ENCODE measurements at regions not wholly inside any gene's neighbourhood (a gene's known extent, or its start where the extent isn't known, plus 50 kb on each side); places are given as distances from the start of the nearest gene placed in this dataset.

DNA sequence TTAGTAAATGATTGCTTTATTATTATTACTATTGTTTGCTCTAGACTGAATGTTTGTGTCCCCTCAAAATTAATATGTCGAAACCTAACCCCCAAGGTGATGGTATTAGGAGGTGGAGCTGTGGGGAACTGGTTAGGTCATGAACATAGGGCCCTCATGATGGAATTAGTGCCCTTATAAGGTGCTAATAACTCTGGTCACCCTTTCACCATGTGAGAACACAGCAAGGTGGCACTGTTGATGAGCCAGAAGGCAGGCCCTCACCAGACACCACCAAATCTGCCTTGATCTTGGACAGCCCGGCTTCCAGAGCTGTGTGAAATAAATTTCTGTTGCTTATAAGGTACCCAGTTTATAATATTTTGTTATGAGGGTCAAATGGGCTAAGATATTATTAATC, 95.8 kb downstream of the BDNF start:
- no peak for FAIRE-seq
- no peak for DNase-seq (ENCODE audit: low spot score)

- no peak for FAIRE-seq
- no peak for DNase-seq (ENCODE audit: low spot score)
Observed at GRCh38 chr11:27603376-27603990, 96.8 kb downstream of the BDNF start.

GRCh38 chr11:27600656-27601055, 94.1 kb upstream of the LIN7C start:
- no peak for FAIRE-seq
- DNase-seq (ENCODE audit: low spot score): no peak

DNA sequence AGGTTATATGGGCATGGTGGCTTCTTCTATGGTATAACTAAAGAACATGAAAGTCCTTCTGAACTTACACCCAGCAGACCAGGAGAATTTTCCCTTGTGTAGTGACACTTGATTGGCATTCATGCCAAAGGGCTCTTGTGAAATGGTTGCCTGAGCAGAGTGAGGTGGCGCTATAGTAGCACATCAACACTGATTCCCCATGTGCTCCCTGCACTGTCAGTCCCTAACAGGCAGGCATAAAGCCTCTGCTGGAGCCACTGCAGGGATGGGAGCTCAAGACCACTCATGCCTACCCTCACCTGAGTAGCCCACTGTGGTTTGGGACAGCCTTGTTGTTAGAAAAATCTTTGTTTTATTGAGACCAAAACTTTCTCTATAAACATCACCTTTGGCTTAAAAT, 92.6 kb upstream of the LIN7C start:
- no peak for DNase-seq (ENCODE audit: low spot score)
- no peak for FAIRE-seq

- FAIRE-seq: no peak
- DNase-seq (ENCODE audit: low spot score): no peak
Observed at GRCh38 chr11:27596802-27597201, 90.2 kb upstream of the LIN7C start.

- FAIRE-seq (no peak), DNase-seq (ENCODE audit: low spot score) (no peak)
Observed at GRCh38 chr11:27596388-27596787, 89.8 kb upstream of the LIN7C start.

DNA sequence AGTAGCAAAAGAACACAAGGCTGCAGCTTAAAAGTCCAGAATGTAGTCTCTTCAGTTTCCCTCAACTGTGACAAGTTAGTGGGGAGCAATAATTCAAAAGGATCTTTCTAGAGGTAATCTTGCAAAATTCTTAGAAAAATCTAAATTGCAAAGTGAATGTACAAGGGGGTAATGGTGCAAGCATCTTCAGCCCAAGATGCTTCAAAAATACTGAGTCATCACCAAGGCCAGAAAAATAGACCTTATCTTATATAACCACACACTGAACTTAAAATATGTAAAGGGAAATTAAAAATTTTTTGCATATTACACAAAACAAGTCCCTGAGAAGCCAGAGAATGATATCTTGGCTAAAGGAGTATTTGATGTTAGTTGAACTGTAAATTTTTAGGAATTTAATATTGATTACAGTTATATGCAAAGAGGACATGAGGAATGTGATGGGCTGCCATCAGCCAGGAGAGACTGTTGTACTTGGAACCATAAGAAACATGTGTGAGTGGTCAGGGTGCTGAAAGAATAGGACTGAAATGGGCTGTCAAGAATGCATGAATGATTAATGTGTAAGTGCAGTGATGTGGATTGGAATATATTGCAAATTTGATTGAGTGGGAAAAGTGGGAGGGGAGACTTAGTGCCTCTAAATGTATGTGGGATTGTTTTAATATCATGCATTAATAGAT, 85.7 kb upstream of the LIN7C start:
- DNase-seq (ENCODE audit: low spot score) (no peak), FAIRE-seq (no peak)

DNA sequence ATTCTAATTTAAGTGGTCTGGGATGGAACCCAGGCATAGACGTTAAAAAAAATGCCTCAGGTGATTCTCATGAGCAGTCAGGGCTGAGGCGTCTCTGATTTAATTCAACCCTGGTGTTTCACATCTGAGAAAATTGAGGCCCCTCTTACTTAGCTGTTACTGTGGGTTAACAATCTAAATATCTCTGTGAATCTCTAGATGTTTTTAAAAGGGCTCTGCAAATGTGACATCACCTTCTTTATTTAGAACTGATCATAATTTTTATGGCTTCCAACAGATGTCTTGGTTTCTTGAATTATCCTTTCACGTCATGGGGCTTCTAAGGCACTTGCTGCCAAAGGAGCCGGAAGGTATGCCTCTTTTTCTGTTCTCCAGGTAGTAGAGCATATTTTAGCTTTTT, 76.1 kb upstream of the LIN7C start:
- FAIRE-seq: no peak

GRCh38 chr11:27574342-27574741, 67.8 kb upstream of the LIN7C start:
- DNase-seq (ENCODE audit: low spot score): no peak
- no peak for FAIRE-seq

More for the DNA sequence above, 76.1 kb upstream of the LIN7C start:
- DNase-seq (ENCODE audit: low spot score): no peak

DNA sequence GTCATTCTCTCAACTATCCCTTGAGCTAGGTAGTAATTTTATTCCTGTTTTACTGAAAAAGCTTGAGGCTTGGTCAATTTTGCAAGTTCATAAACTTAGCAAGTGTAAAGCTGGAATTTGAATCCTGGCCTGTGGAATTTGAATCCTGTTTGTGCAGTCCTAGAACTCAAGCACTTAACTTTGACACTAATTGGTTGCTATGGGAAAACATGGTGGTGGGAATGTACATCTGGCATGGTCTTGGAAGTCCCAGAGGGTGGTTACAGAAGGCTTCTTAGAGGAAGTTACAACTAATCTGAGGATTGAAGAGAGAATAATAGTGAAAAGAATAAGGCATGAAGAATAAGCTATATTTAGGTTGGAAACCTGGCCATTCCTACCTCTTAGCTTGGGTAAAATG, 66.5 kb upstream of the LIN7C start:
- FAIRE-seq (no peak), DNase-seq (ENCODE audit: low spot score) (no peak)

DNA sequence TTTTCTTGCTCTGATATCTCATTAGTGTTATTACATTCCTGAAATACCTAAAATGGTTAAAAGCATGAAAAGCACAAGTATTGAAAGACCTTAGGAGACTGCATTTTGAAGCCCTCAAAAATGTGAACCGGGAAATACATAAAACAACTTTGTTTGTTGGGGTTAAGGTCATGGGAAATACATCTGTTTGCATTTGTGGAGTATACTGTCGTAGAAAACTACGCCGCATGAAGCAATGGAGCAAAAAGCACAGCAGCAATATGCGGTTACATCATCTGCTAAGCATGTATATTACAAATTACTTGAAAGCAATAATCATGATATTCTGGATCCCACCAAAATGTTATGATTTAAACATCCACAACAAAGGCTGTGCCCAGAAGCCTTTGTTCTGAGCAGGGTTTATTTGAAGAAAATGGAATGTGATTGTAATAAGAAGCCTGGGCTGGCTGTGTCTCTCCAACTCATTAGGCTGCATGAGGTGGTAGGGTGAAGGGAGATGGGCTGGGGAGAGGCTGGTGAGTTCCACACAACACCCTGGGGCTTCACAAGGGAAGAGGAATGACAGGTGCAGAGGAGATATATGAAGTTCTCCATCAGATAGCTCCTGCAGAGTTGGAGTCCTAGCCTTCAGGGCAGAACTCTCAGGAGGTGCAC, 64.7 kb upstream of the LIN7C start:
- FAIRE-seq: no peak
- DNase-seq (ENCODE audit: low spot score): no peak

- FAIRE-seq (no peak), DNase-seq (ENCODE audit: low spot score) (no peak)
Observed at GRCh38 chr11:27570542-27570941, 64.0 kb upstream of the LIN7C start.

GRCh38 chr11:27563641-27564040, 57.1 kb upstream of the LIN7C start:
- DNase-seq (ENCODE audit: low spot score) (no peak), FAIRE-seq (no peak)

DNA sequence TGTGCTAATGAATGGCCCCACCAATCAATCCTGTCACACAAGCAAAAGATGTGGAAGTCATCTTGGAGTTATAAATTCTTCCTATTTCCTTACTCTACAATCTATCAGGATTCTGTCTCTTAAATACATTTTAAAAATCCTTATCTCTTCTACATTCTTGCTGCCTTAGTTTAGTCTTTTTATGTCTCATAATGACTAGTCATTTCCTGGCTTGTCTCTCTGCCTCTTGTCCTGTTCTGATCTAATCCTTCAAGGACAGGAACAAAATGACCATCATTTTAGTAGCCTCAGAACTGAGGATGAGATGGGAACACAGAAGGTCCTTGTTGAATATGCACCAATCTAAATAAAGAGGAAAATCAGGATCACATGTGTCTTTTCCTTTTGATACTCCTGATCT, 56.6 kb upstream of the LIN7C start:
- no peak for FAIRE-seq
- peak; percentile 49 for DNase-seq (ENCODE audit: low spot score)

DNA sequence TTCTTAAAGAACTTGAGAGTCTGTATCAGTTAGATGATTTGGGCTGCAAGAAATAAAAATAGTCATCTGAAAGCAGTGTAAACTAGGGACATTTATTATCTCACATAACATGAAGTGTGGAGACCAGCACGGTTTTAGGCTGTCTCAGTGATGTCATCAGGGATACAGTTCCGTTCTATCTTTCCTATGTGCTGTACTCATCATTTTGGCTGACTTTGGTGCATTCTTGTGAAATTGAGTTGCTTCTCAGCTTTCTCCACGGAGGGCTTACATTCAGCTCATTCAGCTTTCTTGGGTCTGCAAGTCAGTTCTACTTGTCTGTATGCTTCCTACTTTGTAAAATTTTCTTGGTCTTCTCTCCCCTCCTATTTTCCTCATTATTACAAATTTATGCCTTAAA, 51.8 kb upstream of the LIN7C start:
- FAIRE-seq: no peak
- no peak for DNase-seq (ENCODE audit: low spot score)

GRCh38 chr11:27557226-27557625, 50.7 kb upstream of the LIN7C start:
- FAIRE-seq (no peak), DNase-seq (ENCODE audit: low spot score) (no peak)
